Gastroesophageal sphincter (tissue), 3 donors: ENCODE measurements at regions not wholly inside any gene's neighbourhood (a gene's known extent, or its start where the extent isn't known, plus 50 kb on each side); places are given as distances from the start of the nearest gene placed in this dataset.

ENCODE experiments used
- CTCF ChIP-seq, 4 experiments: fragments of 200-600 bp in 2 of 4; fragments of 450-650 bp in 2 of 4; sonication (generic) in 1 of 4; IDR thresholded peaks; one replicate each; pipeline ENCODE4 v1.5.1; 2017 to 2019; ENCODE audit warnings: antibody characterized with exemption in 4 of 4, mild to moderate bottlenecking in 2 of 4, moderate library complexity in 2 of 4
- POLR2AphosphoS5 ChIP-seq: sonication (generic); formaldehyde crosslinking; IDR thresholded peaks from one replicate; pipeline ENCODE4 v1.6.1; 2017; ENCODE audit warnings: antibody characterized with exemption

- TF ChIP-seq CTCF (IDR thresholded peaks at IDR 0.05) (no peak), POLR2AphosphoS5 (no peak)
Observed at GRCh38 chr10:4385231-4385870, 440.7 kb upstream of the AKR1E2 start.
